ENCODE measurements at regions not wholly inside any gene's neighbourhood (a gene's known extent, or its start where the extent isn't known, plus 50 kb on each side); places are given as distances from the start of the nearest gene placed in this dataset.

DNA sequence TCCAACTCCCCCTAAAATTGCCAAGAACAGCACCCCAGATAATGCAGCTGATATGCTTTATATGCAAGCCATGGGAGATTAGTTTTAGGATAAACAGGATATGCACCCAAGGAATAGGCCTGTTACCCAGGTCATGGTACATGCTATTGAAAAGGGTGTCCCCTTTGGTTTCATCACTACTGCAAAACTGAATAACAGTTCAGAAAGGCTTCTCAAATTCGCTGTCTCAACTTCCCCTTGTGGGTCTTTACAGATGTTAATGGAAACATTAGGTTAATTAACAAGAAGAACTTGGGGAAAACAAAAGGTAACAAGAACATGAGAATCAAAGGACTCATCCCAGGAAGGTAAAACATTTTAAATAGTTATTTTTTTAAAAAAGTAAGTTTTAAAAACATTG lies 318.7 kb downstream of the PRR32 start:
- TF ChIP-seq ZC3H4 (CRISPR knock-in tag; IDR thresholded peaks at IDR 0.05; ENCODE audit: borderline replicate concordance) (no peak), ZNF644 (CRISPR knock-in tag; IDR thresholded peaks at IDR 0.05; ENCODE audit: low read depth) (no peak), POLR2A (IDR thresholded peaks at IDR 0.05; ENCODE audit: insufficient read depth in 1 of 2, low read depth in 2 of 2, low read length in 2 of 2) (no peak), ZNF562 (CRISPR knock-in tag; IDR thresholded peaks at IDR 0.05; ENCODE audit: borderline replicate concordance) (no peak), ZSCAN20 (CRISPR knock-in tag; IDR thresholded peaks at IDR 0.05; ENCODE audit: borderline replicate concordance) (no peak), RNF2 (conservative IDR thresholded peaks at IDR 0.05; ENCODE audit: low read depth) (no peak), TAF1 (CRISPR knock-in tag; IDR thresholded peaks at IDR 0.05) (no peak), ZNF850 (CRISPR knock-in tag; conservative IDR thresholded peaks at IDR 0.05) (no peak), KLF13 (CRISPR knock-in tag; IDR thresholded peaks at IDR 0.05) (no peak), CREB1 (IDR thresholded peaks at IDR 0.05) (no peak), CREB1 (CRISPR knock-in tag; IDR thresholded peaks at IDR 0.05) (no peak)
- TF ChIP-seq, protein P1, sequence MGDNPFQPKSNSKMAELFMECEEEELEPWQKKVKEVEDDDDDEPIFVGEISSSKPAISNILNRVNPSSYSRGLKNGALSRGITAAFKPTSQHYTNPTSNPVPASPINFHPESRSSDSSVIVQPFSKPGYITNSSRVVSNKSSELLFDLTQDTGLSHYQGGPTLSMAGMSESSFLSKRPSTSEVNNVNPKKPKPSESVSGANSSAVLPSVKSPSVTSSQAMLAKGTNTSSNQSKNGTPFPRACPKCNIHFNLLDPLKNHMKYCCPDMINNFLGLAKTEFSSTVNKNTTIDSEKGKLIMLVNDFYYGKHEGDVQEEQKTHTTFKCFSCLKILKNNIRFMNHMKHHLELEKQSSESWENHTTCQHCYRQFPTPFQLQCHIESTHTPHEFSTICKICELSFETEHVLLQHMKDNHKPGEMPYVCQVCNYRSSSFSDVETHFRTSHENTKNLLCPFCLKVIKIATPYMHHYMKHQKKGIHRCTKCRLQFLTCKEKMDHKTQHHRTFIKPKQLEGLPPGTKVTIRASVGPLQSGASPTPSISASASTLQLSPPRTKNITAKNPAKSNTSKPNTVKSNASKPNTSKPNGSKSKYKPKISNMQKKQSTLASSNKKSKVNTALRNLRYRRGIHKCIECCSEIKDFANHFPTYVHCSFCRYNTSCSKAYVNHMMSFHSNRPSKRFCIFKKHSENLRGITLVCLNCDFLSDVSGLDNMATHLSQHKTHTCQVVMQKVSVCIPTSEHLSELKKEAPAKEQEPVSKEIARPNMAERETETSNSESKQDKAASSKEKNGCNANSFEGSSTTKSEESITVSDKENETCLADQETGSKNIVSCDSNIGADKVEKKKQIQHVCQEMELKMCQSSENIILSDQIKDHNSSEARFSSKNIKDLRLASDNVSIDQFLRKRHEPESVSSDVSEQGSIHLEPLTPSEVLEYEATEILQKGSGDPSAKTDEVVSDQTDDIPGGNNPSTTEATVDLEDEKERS (CRISPR knock-in tag; IDR thresholded peaks at IDR 0.05), result no peak
- TF ChIP-seq, protein P2, sequence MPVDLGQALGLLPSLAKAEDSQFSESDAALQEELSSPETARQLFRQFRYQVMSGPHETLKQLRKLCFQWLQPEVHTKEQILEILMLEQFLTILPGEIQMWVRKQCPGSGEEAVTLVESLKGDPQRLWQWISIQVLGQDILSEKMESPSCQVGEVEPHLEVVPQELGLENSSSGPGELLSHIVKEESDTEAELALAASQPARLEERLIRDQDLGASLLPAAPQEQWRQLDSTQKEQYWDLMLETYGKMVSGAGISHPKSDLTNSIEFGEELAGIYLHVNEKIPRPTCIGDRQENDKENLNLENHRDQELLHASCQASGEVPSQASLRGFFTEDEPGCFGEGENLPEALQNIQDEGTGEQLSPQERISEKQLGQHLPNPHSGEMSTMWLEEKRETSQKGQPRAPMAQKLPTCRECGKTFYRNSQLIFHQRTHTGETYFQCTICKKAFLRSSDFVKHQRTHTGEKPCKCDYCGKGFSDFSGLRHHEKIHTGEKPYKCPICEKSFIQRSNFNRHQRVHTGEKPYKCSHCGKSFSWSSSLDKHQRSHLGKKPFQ (CRISPR knock-in tag; IDR thresholded peaks at IDR 0.05; ENCODE audit: insufficient replicate concordance), result no peak

All from HepG2 (cell line).